Retinal pigment epithelial cell (primary cell): ENCODE measurements at regions not wholly inside any gene's neighbourhood (a gene's known extent, or its start where the extent isn't known, plus 50 kb on each side); places are given as distances from the start of the nearest gene placed in this dataset.

Experiments used
- DNase-seq: peaks from one replicate; pipeline ENCODE4 v3.0.0-alpha.2; 2010; ENCODE audit warnings: low read depth
- H3K4me3 ChIP-seq: 2 replicates; pipeline ENCODE4 v1.5.1; 2011; ENCODE audit warnings: mild to moderate bottlenecking, low read length, control low read depth, moderate library complexity
- CTCF ChIP-seq: conservative IDR thresholded peaks from 2 replicates; pipeline ENCODE4 v1.5.1; 2011; ENCODE audit warnings: low read depth, low read length, control low read depth, inconsistent platforms

- no peak overlapping the region for H3K4me3 ChIP-seq
- TF ChIP-seq CTCF: no peak
- no peak for DNase-seq
Observed at GRCh38 chr20:6646021-6646636, 121.4 kb upstream of the BMP2 start.

DNA sequence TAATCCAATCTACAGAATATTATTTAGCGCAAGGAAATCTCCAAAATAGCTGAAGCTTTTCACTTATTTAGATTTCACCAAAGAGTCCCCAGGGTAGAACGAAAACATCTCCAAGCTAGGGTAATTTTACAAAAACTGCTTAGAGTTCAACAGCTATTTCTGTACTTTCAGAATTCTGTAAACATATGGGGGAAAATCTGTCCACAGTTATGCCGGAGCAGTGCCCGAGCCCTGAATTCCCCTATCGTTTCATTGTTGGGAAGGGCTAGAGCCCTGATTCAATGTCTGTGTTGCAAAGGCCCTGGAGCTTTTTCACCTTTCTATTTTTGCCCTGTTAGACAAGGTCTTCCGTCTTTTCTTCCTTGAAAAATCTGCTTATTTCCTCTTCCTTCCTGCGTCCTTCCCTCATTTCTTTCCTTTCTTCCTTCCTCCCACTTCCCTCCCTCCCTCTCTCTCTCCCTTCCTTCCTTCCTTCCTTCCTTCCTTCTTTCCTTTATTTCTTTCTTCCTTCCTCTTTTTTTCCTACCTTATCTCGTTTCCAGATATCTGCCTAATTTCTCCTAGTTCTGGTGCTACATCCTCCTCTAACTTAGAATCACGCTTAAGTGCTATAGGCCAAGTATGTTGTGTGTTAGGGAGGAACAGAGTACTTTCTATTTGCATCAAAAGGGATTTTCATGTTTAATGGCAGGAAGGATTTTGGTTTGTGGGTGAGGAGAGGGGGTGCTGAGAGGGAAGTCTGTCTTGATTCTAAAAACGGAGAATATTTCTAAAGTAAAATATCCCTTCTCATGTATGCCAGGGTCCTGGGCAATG lies 122.5 kb upstream of the BMP2 start:
- no peak for TF ChIP-seq CTCF
- DNase-seq: no peak
- no peak overlapping the region for H3K4me3 ChIP-seq

- H3K4me3 ChIP-seq: no peak overlapping the region
- peak; percentile 8 for TF ChIP-seq CTCF
- no peak for DNase-seq
Observed at GRCh38 chr20:6641012-6641411, 126.5 kb upstream of the BMP2 start.

- no peak for TF ChIP-seq CTCF
Observed at GRCh38 chr20:6637160-6637579, 130.3 kb upstream of the BMP2 start.

DNA sequence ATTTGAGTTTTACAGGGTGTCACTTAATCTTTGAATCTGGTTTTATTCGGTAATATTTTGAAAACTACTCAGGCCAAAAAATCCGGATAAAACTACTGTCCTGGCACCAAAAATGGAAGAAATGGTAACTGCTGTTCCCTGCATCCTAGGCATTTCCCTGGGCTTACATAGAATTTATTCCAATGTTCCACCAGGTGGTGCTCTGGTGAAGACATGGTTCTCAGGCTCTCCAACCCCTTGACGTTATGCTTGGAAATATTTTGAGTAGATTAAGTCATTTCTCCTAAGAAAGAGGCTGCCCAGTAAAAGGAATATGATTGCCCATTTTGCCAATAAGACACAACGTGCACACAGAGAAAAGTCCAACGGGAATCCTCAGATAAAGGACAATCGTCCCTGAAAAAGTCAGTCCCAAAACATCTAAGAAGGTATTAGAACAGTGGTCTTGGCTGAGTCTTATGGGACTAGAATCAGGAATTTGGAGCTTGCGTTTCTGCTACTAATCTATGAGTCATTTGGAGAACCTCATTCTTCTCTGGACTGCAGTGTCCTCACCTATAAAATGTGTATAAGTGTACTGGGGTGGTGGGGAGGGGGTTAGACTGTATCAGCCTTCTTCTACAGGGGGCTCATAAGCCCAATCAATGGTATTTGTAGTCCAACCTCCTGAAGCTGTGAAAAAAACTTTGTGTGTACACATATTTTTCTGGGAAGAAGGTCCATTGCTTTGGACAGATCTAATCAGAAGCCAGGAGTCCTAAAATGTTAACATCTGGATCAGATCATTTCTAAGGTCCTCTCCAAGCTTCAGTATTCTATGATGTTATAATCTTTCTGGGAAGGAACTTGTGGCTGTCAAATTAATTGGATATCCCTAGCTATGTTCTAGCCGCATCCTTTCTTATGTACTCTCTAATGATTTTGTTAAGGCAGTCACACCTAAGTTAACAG lies 131.0 kb upstream of the BMP2 start:
- TF ChIP-seq CTCF: peak; percentile 77
- DNase-seq: peak; percentile 51

More at GRCh38 chr20:6637160-6637579, 130.3 kb upstream of the BMP2 start:
- no peak overlapping the region for H3K4me3 ChIP-seq
- no peak for DNase-seq

DNA sequence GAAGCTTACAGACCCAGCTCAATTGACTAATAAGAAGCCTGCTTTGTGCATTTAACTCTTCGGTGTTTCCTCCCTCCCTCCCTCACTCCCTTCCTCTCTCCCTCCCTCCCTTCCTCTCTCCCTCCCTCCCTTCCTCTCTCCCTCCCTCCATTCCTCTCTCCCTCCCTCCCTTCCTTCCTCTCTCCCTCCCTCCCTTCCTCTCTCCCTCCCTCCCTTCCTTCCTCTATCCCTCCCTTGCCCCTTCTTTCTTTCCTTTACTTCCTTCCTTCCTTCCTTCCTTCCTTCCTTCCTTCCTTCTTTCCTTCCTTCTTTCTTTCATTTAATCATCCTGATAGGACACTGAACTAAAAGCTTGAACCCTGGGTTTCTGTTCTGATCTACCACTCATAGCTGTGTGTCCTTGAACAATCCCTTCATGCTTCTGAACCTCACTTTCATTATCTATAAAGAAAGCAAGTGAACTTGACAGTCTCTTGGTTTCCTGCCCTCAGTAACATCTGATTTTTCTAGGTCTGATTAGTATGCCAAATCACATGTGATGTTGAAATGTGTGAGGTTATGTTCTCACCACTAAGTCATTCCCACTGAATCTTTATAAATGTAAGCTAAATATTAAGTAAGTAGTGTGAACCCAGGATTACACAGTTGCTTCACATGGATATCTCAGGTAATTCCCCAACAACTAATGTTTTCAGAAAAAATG lies 132.3 kb upstream of the BMP2 start:
- TF ChIP-seq CTCF: no peak
- H3K4me3 ChIP-seq: no peak overlapping the region
- no peak for DNase-seq

More for the DNA sequence above, 131.0 kb upstream of the BMP2 start:
- H3K4me3 ChIP-seq: no peak overlapping the region
